Fibroblast of villous mesenchyme (primary cell): ENCODE measurements at regions not wholly inside any gene's neighbourhood (a gene's known extent, or its start where the extent isn't known, plus 50 kb on each side); places are given as distances from the start of the nearest gene placed in this dataset.
"Not testable (repeated sequence)": the region's sequence is repeated elsewhere in the genome, so short reads cannot be mapped to it uniquely, and the experiment has no call there.

Experiments used
- DNase-seq: peaks from one replicate; pipeline ENCODE4 v3.0.0-alpha.2; 2010; ENCODE audit warnings: low read depth
- H3K4me3 ChIP-seq: 2 replicates; pipeline ENCODE4 v1.5.1; 2011; ENCODE audit warnings: low read depth, mild to moderate bottlenecking, low read length
- CTCF ChIP-seq: IDR thresholded peaks from 2 replicates; pipeline ENCODE4 v1.5.1; 2012; ENCODE audit warnings: low read depth, mild to moderate bottlenecking, low read length; ENCODE audit not compliant: insufficient read depth

DNA sequence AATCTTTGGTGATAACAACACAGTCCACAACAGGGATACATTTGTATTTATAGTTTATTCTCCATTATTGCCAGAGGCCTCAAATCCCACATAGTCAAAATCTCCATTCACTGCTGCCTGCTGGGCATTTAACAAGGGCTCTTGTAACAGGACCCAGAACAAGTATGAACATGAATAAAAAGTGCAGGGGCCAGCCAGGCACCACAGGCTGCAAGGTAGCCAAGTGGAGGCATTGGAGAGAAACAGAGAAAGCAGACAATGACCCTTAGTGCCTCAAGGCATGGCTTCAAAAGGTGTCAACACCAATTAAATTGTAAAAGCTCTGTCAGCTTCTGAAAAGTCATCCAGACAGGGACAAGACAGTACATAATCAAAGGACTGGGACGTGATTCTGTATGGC lies 116.8 kb downstream of the ATP6V1G3 start:
- no peak for DNase-seq
- TF ChIP-seq CTCF: no peak

GRCh38 chr1:198417039-198417438 lies 123.4 kb downstream of the ATP6V1G3 start:
- no peak overlapping the region for H3K4me3 ChIP-seq
- no peak for TF ChIP-seq CTCF
- DNase-seq: no peak

More for the DNA sequence above, 116.8 kb downstream of the ATP6V1G3 start:
- no peak overlapping the region for H3K4me3 ChIP-seq

- no peak for DNase-seq
- no peak for TF ChIP-seq CTCF
- no peak overlapping the region for H3K4me3 ChIP-seq
These were observed 124.2 kb downstream of the ATP6V1G3 start for GRCh38 chr1:198416296-198416695.

- DNase-seq: no peak
- TF ChIP-seq CTCF: no peak
- H3K4me3 ChIP-seq: no peak overlapping the region
These were observed 129.2 kb downstream of the ATP6V1G3 start for GRCh38 chr1:198411240-198411639.

DNA sequence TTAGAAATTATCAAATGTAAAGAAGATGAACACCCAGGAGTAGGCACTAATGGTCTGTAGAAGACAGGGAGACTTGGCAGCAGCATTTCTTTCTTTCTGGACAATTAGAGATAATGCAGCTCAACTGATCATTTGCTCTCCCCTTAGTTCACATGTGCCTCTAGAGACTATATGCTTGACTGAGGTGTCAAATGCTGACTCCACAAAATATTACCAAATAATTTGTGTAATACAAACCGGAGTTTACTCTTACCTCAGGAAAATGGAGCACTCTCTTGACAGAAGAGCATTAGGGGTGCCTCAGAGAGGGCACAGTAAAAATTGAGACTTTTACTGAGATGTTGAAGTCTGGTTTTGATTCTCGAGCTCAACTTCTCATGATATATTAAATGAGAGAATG lies 131.8 kb downstream of the ATP6V1G3 start:
- no peak for TF ChIP-seq CTCF
- no peak for DNase-seq
- no peak overlapping the region for H3K4me3 ChIP-seq

GRCh38 chr1:198404632-198405031 lies 135.8 kb downstream of the ATP6V1G3 start:
- not testable (repeated sequence) for DNase-seq, H3K4me3 ChIP-seq

GRCh38 chr1:198400063-198400462 lies 140.4 kb downstream of the ATP6V1G3 start:
- no peak for TF ChIP-seq CTCF
- no peak overlapping the region for H3K4me3 ChIP-seq
- no peak for DNase-seq
